ENCODE measurements at regions not wholly inside any gene's neighbourhood (a gene's known extent, or its start where the extent isn't known, plus 50 kb on each side); places are given as distances from the start of the nearest gene placed in this dataset.

- Histone ChIP-seq H3K9me3 (ENCODE audit: control insufficient read depth, low read depth, low read length) (no peaks in the 10 kb centered on the region), H3K36me3 (ENCODE audit: control insufficient read depth in 2 of 2, extremely low read depth in 1 of 2, insufficient read depth in 2 of 2, low read length in 2 of 2) (no peaks in the 10 kb centered on the region), H2AFZ (ENCODE audit: control insufficient read depth, low read length) (no peak overlapping the region), H3K27me3 (ENCODE audit: control insufficient read depth, extremely low read depth, insufficient read depth, low read length) (no peaks in the 10 kb centered on the region), H3K4me1 (ENCODE audit: control insufficient read depth, extremely low read depth, insufficient read depth, low read length) (no peaks in the 10 kb centered on the region), H3K4me3 (ENCODE audit: control insufficient read depth in 2 of 3, extremely low read depth in 1 of 3, insufficient read depth in 2 of 3, low read depth in 1 of 3, low read length in 3 of 3) (no peak overlapping the region), H3K4me2 (ENCODE audit: control insufficient read depth, extremely low read depth, insufficient read depth, low read depth, low read length) (no peak overlapping the region), H3K27ac (ENCODE audit: control insufficient read depth, insufficient read depth, low read length) (no peak overlapping the region), H3K79me2 (ENCODE audit: control insufficient read depth, insufficient read depth, low read length) (no peaks in the 10 kb centered on the region), H4K20me1 (ENCODE audit: control insufficient read depth, extremely low read depth, insufficient read depth, low read length) (no peaks in the 10 kb centered on the region), H3K9ac (ENCODE audit: control insufficient read depth, extremely low read depth, insufficient read depth, low read length) (no peak overlapping the region), H3K9me1 (ENCODE audit: control insufficient read depth, extremely low read depth, insufficient read depth, low read length) (no peaks in the 10 kb centered on the region)
- no peak for DNase-seq (ENCODE audit: low read depth, low spot score)
- no peak for FAIRE-seq
- no peak for TF ChIP-seq EZH2 (IDR thresholded peaks at IDR 0.05; ENCODE audit: low read length)
- no peak for TF ChIP-seq CTCF (optimal IDR thresholded peaks at IDR 0.05 in 1 of 3, IDR thresholded peaks at IDR 0.05 in 1 of 3, conservative IDR thresholded peaks at IDR 0.05 in 1 of 3; ENCODE audit: extremely low read depth in 1 of 3, insufficient read depth in 2 of 3, low read length in 3 of 3)
- dilution Hi-C loops (cut with MboI; ENCODE audit: extremely low pct_ligation_motif_present, low sequenced_read_pairs), result no loop called here
Observed at GRCh38 chr4:187378441-187378840, 617.1 kb upstream of the ZFP42 start.

- no peak for DNase-seq (ENCODE audit: low read depth, low spot score)
- no peak overlapping the region for H3K4me2 ChIP-seq (ENCODE audit: control insufficient read depth, extremely low read depth, insufficient read depth, low read depth, low read length)
- no peak for FAIRE-seq
- no peaks in the 10 kb centered on the region for H3K9me1 ChIP-seq (ENCODE audit: control insufficient read depth, extremely low read depth, insufficient read depth, low read length)
- TF ChIP-seq EZH2 (IDR thresholded peaks at IDR 0.05; ENCODE audit: low read length) (no peak), CTCF (optimal IDR thresholded peaks at IDR 0.05 in 1 of 3, IDR thresholded peaks at IDR 0.05 in 1 of 3, conservative IDR thresholded peaks at IDR 0.05 in 1 of 3; ENCODE audit: extremely low read depth in 1 of 3, insufficient read depth in 2 of 3, low read length in 3 of 3) (peak; percentile 50 to 74 (median 73))
- H3K4me3 ChIP-seq (ENCODE audit: control insufficient read depth in 2 of 3, extremely low read depth in 1 of 3, insufficient read depth in 2 of 3, low read depth in 1 of 3, low read length in 3 of 3), result no peak overlapping the region
- no peak overlapping the region for H3K9ac ChIP-seq (ENCODE audit: control insufficient read depth, extremely low read depth, insufficient read depth, low read length)
- H3K9me3 ChIP-seq (ENCODE audit: control insufficient read depth, low read depth, low read length), result no peaks in the 10 kb centered on the region
- no peak overlapping the region for H2AFZ ChIP-seq (ENCODE audit: control insufficient read depth, low read length)
- dilution Hi-C loops (cut with MboI; ENCODE audit: extremely low pct_ligation_motif_present, low sequenced_read_pairs), result no loop called here
- no peaks in the 10 kb centered on the region for H3K27me3 ChIP-seq (ENCODE audit: control insufficient read depth, extremely low read depth, insufficient read depth, low read length)
- no peaks in the 10 kb centered on the region for H4K20me1 ChIP-seq (ENCODE audit: control insufficient read depth, extremely low read depth, insufficient read depth, low read length)
- H3K79me2 ChIP-seq (ENCODE audit: control insufficient read depth, insufficient read depth, low read length), result no peaks in the 10 kb centered on the region
- no peaks in the 10 kb centered on the region for H3K4me1 ChIP-seq (ENCODE audit: control insufficient read depth, extremely low read depth, insufficient read depth, low read length)
- H3K36me3 ChIP-seq (ENCODE audit: control insufficient read depth in 2 of 2, extremely low read depth in 1 of 2, insufficient read depth in 2 of 2, low read length in 2 of 2), result no peaks in the 10 kb centered on the region
- H3K27ac ChIP-seq (ENCODE audit: control insufficient read depth, insufficient read depth, low read length), result no peak overlapping the region
Observed at GRCh38 chr4:187380181-187380581, 615.4 kb upstream of the ZFP42 start.
